GM03348 (cell line): ENCODE measurements at regions not wholly inside any gene's neighbourhood (a gene's known extent, or its start where the extent isn't known, plus 50 kb on each side); places are given as distances from the start of the nearest gene placed in this dataset.

Experiments
- DNase-seq: peaks from one replicate; pipeline ENCODE4 v3.0.0; 2012; ENCODE audit warnings: low spot score

GRCh38 chr7:106165337-106165736 lies 53.2 kb upstream of the SYPL1 start:
- peak; percentile 58 for DNase-seq

GRCh38 chr7:106163257-106163656 lies 51.1 kb upstream of the SYPL1 start:
- no peak for DNase-seq
